Testis (tissue), 2 donors: ENCODE measurements at regions not wholly inside any gene's neighbourhood (a gene's known extent, or its start where the extent isn't known, plus 50 kb on each side); places are given as distances from the start of the nearest gene placed in this dataset.

Experiments used
- DNase-seq: peaks from one replicate; pipeline ENCODE4 v3.0.0-alpha.2; 2019
- H3K27ac ChIP-seq, 2 donors: fragments of 200-600 bp; sonication (generic); one replicate each; pipeline ENCODE4 v1.5.1; 2019
- H3K27me3 ChIP-seq: fragments of 200-600 bp; sonication (generic); one replicate; pipeline ENCODE4 v1.5.1; 2019
- H3K36me3 ChIP-seq: fragments of 200-600 bp; sonication (generic); one replicate; pipeline ENCODE4 v1.5.1; 2017; ENCODE audit warnings: low read depth; ENCODE audit errors: missing control alignments
- H3K4me1 ChIP-seq: fragments of 200-600 bp; sonication (generic); one replicate; pipeline ENCODE4 v1.5.1; 2019
- H3K4me3 ChIP-seq, 2 donors: fragments of 200-600 bp; sonication (generic); one replicate each; pipeline ENCODE4 v1.5.1; 2017 to 2019
- H3K9me3 ChIP-seq: fragments of 200-600 bp; sonication (generic); one replicate; pipeline ENCODE4 v1.5.1; 2017
- POLR2A ChIP-seq: fragments of 450-650 bp; IDR thresholded peaks from one replicate; pipeline ENCODE4 v1.6.1; 2017; ENCODE audit warnings: antibody characterized with exemption, mild to moderate bottlenecking, moderate library complexity
- WGBS, 2 donors: methylation state at CpG; one replicate each; pipeline ENCODE4 v1.1.5; 2018; 5-methylcytosine and 5-hydroxymethylcytosine counted together
- intact Hi-C: fragments of 100-400 bp; cut with DNase I; formaldehyde crosslinking; loops from one replicate; pipeline ENCODE4 v1.15.1; 2023; ENCODE audit warnings: low total_unique reads
- TF ChIP-seq, protein P1 (sequence below), 3 experiments: fragments of 450-650 bp in 2 of 3; fragments of 200-600 bp in 1 of 3; sonication (generic) in 1 of 3; IDR thresholded peaks; one replicate each; pipeline ENCODE4 v1.5.1; 2016 to 2019; ENCODE audit warnings: antibody characterized with exemption in 3 of 3, mild to moderate bottlenecking in 2 of 3, moderate library complexity in 1 of 3

DNA sequence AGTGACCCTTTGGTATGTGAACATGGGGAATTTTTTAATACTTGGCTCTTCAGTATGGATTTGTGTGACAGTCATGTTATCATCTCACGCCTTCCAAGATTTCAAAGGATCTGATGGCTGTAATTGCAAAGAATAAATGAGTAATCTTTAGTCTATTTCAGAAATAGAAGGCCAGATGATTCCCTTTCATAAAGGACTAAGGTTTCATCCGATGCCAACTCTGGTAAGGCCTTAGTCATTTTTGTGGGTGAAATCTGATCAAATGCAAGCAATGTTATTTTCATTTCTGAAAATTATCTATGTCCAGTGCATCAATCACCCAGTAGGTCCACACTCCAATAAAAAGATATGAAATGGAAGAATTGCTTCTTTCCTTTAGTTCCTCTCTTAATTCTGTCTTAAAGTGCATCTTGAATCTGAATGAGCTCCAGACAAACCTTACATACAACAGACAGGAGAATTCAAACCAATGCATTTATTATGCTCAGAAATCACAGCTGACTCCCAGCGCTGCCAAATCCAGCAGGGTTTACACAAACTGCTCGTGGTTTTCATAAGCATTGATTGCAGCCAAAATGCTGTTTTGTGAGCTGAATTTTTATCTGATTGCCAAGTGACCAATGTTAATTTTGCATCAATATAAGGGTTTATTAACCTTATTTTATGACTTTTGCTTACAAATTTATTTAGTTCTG is 565.2 kb upstream of the MARCKS start:
- Histone ChIP-seq H3K27me3 (no peaks in the 10 kb centered on the region), H3K36me3 (no peaks in the 10 kb centered on the region), H3K4me3 (no peak overlapping the region), H3K9me3 (no peaks in the 10 kb centered on the region), H3K27ac (no peak overlapping the region), H3K4me1 (no peaks in the 10 kb centered on the region)
- 83 to 84% methylated on average over 4 of the region's 4 CpGs for WGBS, 2 donors
- DNase-seq, result no peak
- TF ChIP-seq, protein P1, sequence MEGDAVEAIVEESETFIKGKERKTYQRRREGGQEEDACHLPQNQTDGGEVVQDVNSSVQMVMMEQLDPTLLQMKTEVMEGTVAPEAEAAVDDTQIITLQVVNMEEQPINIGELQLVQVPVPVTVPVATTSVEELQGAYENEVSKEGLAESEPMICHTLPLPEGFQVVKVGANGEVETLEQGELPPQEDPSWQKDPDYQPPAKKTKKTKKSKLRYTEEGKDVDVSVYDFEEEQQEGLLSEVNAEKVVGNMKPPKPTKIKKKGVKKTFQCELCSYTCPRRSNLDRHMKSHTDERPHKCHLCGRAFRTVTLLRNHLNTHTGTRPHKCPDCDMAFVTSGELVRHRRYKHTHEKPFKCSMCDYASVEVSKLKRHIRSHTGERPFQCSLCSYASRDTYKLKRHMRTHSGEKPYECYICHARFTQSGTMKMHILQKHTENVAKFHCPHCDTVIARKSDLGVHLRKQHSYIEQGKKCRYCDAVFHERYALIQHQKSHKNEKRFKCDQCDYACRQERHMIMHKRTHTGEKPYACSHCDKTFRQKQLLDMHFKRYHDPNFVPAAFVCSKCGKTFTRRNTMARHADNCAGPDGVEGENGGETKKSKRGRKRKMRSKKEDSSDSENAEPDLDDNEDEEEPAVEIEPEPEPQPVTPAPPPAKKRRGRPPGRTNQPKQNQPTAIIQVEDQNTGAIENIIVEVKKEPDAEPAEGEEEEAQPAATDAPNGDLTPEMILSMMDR (IDR thresholded peaks at IDR 0.05), result no peak
- TF ChIP-seq POLR2A, result no peak
- intact Hi-C loops, result no loop called here

DNA sequence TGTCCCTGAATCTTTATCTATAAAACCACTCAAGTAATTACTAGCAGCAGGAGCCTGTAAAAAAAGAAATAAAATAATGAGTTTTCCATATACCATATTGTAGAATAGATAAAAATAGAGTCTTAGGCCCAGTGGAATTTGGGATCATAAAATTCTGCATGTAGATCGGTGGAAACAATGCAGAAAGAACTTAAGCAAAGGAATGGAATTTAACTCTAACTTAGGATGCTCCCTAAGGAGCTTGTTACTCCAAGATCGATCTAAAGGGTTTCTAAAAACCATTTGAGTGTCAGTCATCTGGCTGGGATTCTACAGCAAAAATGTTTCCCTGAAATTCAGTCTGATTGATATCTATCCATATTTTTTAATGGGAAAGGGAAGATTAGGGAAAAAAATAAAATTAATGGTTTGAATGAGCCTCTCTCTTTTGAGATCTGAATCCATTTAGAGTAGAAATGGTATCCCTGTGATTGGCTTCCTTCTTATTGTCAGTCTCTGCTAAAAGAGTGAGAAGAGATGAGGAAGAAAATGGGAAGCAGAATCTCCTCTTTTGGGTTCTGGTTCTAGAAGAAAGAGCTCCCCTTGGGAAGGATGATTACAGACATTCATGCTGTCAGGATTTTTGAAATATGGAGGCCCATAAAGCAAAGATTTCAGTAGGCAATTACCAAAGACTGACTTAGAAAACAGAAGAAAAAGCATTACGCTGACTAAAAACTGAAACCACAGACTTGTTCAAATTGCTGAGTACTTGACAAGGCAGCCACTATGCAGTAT is 564.3 kb upstream of the MARCKS start:
- DNase-seq, result no peak
- no peaks in the 10 kb centered on the region for H3K4me1 ChIP-seq
- H3K27ac ChIP-seq, result no peak overlapping the region
- H3K27me3 ChIP-seq, result no peaks in the 10 kb centered on the region
- TF ChIP-seq POLR2A, result no peak
- TF ChIP-seq, protein P1 (IDR thresholded peaks at IDR 0.05), result no peak
- no peaks in the 10 kb centered on the region for H3K9me3 ChIP-seq
- H3K36me3 ChIP-seq, result no peaks in the 10 kb centered on the region
- intact Hi-C loops, result no loop called here
- 65 to 68% methylated on average over 3 of the region's 3 CpGs for WGBS, 2 donors
- H3K4me3 ChIP-seq, result no peak overlapping the region

DNA sequence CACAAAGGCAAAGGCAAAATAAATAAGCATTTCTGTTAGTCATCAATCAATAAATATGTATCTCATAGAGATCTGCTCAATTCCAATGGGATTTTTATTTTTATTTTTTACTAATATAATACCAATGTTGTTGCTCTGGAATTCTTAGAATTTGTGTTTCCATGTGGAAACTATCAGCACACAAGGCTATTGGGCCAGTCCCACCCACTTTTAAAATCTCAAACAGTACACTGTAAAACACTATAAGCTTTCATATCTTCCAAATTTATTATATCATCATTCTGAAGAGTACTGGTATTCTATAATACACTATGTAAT is 563.8 kb upstream of the MARCKS start:
- no peaks in the 10 kb centered on the region for H3K4me1 ChIP-seq
- H3K36me3 ChIP-seq, result no peaks in the 10 kb centered on the region
- no peak overlapping the region for H3K27ac ChIP-seq
- H3K9me3 ChIP-seq, result no peaks in the 10 kb centered on the region
- no peak for DNase-seq
- no peak for TF ChIP-seq POLR2A
- TF ChIP-seq, protein P1 (IDR thresholded peaks at IDR 0.05), result no peak
- no peak overlapping the region for H3K4me3 ChIP-seq
- H3K27me3 ChIP-seq, result no peaks in the 10 kb centered on the region
- intact Hi-C loops, result no loop called here

DNA sequence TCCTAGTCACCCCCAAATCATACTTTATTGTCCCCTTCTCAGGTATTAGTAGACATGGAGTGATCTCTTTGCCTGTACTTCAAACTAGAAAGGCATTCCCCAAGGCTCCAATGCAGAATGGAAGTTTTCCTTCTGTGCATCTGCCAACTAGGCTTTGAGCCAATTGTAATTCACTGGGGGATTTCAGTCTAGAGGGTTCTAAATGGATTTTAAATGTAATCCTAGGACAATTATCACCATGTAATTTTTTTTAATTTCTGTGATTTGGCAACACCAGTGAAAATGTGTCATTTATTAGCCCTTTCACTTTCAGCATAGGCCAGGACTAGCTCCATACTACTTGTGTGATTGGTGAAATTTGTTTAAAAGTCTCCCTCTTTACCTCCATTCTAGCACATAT is 557.6 kb upstream of the MARCKS start:
- Histone ChIP-seq H3K36me3 (no peaks in the 10 kb centered on the region), H3K4me1 (no peaks in the 10 kb centered on the region), H3K4me3 (no peak overlapping the region), H3K27ac (no peak overlapping the region), H3K9me3 (no peaks in the 10 kb centered on the region), H3K27me3 (no peaks in the 10 kb centered on the region)
- TF ChIP-seq POLR2A, result no peak
- TF ChIP-seq, protein P1 (IDR thresholded peaks at IDR 0.05), result no peak
- intact Hi-C loops, result no loop called here
- no peak for DNase-seq

DNA sequence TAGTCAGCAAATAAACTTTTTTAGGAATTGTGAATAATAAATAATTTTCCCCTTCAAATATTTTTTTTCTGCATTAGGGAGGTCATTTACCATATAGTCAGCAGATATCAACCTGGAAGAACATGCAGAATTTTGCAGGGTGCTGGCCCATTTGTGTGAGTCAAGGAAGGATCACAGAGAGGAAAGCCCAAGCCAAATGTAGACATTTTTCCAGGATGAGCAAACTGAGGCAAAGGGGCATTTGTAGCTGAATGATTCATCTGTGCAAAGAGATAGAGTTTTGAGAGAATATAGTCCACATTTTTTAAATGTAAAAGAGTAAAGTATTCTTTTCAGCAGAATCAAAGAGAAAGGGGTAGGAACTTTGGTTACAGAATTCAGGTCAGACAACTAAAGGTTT is 555.5 kb upstream of the MARCKS start:
- DNase-seq, result no peak
- intact Hi-C loops, result no loop called here
- Histone ChIP-seq H3K27me3 (no peaks in the 10 kb centered on the region), H3K4me3 (no peak overlapping the region), H3K9me3 (no peaks in the 10 kb centered on the region), H3K27ac (no peak overlapping the region), H3K36me3 (no peaks in the 10 kb centered on the region), H3K4me1 (no peaks in the 10 kb centered on the region)
- TF ChIP-seq, protein P1 (IDR thresholded peaks at IDR 0.05), result no peak
- TF ChIP-seq POLR2A, result no peak
